HG03342 (cell line): ENCODE measurements at regions not wholly inside any gene's neighbourhood (a gene's known extent, or its start where the extent isn't known, plus 50 kb on each side); places are given as distances from the start of the nearest gene placed in this dataset.

Source experiments
- ATAC-seq: cut with Tn5 transposase; IDR thresholded peaks from one replicate; pipeline ENCODE4 v1.9.1; 2021; ENCODE audit warnings: mild to moderate bottlenecking, moderate library complexity; ENCODE audit not compliant: unreplicated experiment

DNA sequence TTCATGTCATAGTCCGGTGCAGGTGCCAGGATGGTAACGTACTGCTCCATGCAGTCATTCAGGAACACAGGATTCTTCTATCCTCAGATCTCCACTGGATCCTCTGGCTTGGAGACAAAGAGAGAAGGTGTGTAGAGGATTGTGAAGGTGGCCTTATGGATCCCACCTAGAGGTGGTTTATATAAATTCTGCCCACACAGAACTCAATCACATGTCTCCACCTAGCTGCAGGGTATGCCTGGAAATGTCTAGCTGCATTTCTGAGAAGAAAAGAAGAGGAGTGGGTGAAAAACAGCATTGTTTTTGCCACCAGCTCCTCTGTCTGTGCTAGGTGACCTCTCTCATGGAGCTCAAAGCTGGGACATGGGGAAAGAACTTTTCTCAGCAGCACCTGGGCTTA, 478.7 kb downstream of the PDCD6IP start:
- no peak for ATAC-seq

- no peak for ATAC-seq
Observed at GRCh38 chr3:34279901-34280300, 481.5 kb downstream of the PDCD6IP start.

- ATAC-seq: no peak
Observed at GRCh38 chr3:34283751-34284150, 485.3 kb downstream of the PDCD6IP start.

- ATAC-seq: no peak
Observed at GRCh38 chr3:34284959-34285826, 486.8 kb downstream of the PDCD6IP start.

- no peak for ATAC-seq
Observed at GRCh38 chr3:34285827-34286188, 487.4 kb downstream of the PDCD6IP start.

DNA sequence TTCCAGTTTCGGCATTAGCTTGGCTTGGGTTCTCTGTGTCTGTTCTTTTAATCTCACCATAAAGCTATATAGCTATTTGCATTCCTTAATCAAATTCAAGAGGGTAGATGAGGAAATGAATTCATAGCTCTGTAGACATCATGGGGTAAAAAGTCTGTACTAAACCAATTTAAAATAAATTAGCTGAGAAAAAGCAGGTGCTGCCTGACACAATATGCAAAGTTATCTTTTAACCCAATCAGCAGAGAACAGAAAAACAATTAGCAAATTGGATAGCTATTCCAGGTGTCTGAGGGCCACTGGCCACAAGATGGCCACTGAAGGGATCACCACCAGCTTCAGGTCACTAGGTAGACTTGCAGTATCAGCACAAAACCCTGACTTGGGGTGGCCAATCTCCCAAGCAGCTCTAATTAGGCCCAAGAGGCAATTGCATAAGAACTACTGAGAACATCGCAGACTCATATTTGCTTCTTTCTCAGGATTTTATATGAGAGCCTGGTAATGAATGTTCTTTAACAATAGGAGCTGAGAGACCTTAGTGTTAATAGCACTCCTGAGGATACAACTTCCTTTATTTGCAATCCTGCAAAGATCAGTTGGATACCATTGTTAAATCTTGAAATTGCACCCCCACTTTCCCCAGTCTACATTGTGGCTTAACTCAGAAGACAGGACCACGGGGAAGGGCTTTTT, 494.3 kb downstream of the PDCD6IP start:
- no peak for ATAC-seq

GRCh38 chr3:34294240-34294639, 495.8 kb downstream of the PDCD6IP start:
- no peak for ATAC-seq

DNA sequence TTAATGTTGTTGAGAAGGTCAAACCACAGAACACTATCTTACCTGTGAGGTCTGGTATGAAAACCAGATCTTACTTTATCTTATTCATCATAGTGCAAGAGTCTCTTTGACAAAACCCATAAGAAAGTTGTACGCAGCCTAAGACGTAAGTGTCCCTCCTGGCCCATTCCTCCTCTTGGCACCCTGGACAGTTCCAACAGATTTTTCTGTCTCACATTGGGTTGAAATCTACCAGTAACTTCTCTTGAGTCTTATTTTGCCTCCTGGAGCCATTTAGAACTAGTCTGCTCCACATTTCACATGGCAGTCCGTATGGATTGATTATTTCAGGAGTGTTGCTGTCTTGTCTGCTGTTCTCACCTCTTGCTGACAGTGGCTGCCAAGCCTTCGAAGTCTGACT, 498.4 kb downstream of the PDCD6IP start:
- no peak for ATAC-seq

DNA sequence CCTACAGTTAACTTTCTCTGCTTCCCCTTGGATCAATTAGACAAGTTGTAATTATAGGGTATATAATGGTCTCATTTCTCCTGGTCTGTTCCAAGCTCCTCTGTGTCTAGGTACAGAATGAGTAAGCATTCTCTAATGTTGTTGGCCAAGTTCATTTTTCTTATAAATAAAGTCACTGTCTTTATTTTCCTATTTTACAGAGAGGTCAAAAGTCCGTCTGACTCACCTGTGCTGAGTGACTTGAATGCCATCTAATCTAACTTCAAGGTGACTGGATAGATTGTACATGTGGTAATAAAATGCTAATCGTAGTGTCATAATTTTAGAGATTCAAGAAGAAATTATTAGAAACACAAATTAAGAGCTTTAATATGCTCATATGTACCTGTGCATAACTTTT, 500.2 kb downstream of the PDCD6IP start:
- ATAC-seq: no peak

DNA sequence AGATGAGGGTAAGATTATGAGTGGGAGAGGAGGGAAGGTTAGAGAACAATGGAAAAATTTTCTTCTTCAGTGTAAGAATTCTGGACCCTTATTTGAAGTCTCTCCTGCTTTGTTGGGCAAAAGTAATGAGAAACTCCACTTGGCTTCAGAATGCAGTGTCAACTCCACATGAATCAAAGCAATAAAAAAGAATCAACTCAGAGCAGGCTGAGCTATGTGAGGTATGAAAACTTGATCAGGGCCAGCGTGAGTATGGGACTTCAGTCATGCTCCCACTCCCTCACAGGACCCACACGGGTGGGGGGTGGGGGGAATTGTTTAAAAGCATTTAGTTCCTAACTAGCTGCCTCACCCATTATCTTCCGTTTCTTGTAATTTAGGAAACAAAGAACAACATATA, 502.2 kb downstream of the PDCD6IP start:
- ATAC-seq: no peak

DNA sequence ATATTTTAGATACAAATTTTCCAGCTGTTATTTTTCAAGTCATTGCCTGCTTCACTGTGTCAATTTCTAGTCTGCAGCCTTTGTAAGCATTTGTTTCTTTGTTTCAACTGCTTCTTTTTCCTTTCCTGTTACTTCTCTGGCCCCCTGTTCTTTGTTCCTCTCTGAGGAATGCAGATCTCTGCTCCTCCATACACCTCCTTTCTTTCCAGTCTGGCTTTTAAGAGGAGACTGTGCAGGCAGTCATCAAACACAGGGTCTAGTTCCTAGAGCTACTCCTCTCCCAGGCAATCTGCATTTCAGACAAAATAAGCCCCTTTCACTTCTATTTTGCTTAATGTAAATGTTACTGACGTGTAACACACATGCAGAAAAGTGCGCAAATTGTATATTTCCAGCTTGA, 502.9 kb downstream of the PDCD6IP start:
- no peak for ATAC-seq

DNA sequence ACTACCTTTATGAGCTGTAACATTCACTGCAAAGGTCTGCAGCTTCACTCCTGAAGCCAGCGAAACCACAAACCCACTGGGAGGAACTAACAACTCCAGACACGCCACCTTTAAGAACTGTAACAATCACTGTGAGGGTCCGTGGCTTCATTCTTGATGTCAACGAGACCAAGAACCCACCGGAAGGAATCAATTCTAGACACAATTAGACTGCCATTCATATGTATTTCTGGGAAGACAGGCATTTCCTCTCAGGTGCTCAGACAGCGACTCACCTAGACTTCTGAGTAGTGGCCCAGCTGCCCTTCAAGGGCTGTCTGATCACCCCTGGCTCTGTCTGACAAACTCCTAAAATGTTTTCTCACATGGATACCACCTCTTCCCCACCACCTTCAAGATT, 506.8 kb downstream of the PDCD6IP start:
- ATAC-seq: no peak

- ATAC-seq: no peak
Observed at GRCh38 chr3:34312684-34313083, 514.3 kb downstream of the PDCD6IP start.

DNA sequence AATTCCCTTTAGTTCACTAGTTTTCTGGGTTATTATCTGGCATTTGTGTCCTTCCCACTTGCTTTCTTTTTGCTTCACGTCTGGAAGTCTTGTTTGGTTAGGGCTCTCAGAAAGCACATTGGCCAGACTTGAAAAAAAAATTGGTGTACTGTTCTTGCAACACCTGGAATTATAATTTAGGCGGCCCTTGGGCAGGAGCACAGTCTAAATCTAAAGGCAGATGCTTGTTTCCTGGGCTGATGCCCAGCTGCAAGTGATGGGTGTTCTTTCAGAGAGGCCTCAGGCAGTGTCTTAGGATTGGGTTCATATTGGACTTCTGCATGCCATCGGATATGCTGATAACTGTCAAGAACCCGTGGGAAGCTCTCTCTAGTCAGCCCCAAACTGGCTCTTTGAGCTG, 521.5 kb downstream of the PDCD6IP start:
- ATAC-seq: no peak

- ATAC-seq: no peak
Observed at GRCh38 chr3:34323517-34323916, 525.1 kb downstream of the PDCD6IP start.

DNA sequence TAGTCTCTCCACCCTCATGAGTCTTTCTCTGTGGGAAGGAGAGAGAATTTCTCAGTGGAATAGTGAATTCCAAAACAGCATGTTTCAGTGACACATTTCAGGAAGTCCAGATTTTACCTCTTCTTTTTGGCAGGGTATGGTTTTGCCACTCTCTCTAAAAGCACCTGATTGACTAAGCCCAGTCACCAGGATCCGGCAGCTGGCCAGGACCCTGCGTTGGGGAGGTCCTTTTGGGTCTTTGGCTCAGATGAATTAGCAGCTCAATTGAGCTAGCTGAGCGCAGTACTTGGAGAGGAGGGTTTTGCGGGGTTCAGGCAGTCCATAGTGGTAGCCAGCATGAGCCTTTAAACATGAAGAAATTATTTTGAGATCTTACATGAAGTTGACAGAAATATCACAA, 548.2 kb downstream of the PDCD6IP start:
- no peak for ATAC-seq

- no peak for ATAC-seq
Observed at GRCh38 chr3:34351882-34352777, 553.7 kb downstream of the PDCD6IP start.

- ATAC-seq: no peak
Observed at GRCh38 chr3:34352778-34353331, 554.4 kb downstream of the PDCD6IP start.

- no peak for ATAC-seq
Observed at GRCh38 chr3:34357461-34357860, 559.0 kb downstream of the PDCD6IP start.

- ATAC-seq: no peak
Observed at GRCh38 chr3:34359064-34359463, 560.6 kb downstream of the PDCD6IP start.

GRCh38 chr3:34360713-34361112, 562.3 kb downstream of the PDCD6IP start:
- ATAC-seq: no peak
